ENCODE measurements at regions not wholly inside any gene's neighbourhood (a gene's known extent, or its start where the extent isn't known, plus 50 kb on each side); places are given as distances from the start of the nearest gene placed in this dataset.

DNA sequence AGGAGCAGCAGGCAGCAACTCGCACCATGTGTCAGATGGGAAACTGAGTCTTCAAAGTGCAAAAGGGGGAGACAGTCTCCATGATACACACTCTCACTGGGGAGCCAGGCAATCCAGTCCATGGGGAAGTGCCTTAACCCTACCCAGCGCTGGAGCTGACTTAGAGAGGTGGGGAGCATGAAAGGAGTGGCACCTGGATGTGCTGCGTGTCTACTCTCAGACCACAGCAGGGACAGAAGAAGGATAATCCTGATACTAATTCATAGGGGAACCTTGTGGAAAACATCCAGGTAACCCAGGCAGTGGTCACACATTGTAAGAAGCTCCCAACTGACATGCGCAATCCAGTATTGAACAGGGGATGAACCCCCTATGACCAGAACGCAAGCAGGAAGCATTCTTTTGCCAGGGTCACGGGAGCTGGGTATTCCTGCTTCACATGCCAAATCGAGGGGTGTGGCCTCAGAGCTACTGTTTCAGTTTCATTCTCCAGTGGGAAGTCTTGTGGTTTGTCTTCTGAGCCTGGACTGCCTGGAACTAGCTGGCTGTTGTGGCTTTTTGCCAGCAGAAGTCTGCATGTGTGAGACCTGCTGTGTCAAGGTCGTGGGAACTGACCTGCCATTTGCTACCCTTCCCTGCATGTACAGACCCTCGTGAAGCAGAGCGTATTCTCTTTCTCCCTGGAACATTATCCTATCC lies 367.6 kb upstream of the NDN start:
- Histone ChIP-seq H3K27me3 (ENCODE audit: insufficient read depth, low read length) (no peaks in the 10 kb centered on the region), H3K9me2 (ENCODE audit: insufficient read depth) (no peaks in the 10 kb centered on the region), H3K27ac (ENCODE audit: low read depth, low read length) (no peak overlapping the region), H3K4me1 (ENCODE audit: control insufficient read depth in 1 of 2, insufficient read depth in 2 of 2, low read length in 2 of 2) (no peaks in the 10 kb centered on the region), H4K20me1 (ENCODE audit: insufficient read depth) (no peaks in the 10 kb centered on the region), H3K36me3 (ENCODE audit: control insufficient read depth in 1 of 2, insufficient read depth in 2 of 2, low read length in 2 of 2) (no peaks in the 10 kb centered on the region), H3K4me3 (replicated peaks in 1 of 2; ENCODE audit: low read depth in 1 of 2, low read length in 2 of 2) (no peak overlapping the region), H2AFZ (ENCODE audit: low read depth, low read length, poor library complexity, severe bottlenecking) (no peak overlapping the region), H3K4me2 (ENCODE audit: low read length) (no peak overlapping the region), H3K9me3 (ENCODE audit: control insufficient read depth in 1 of 2, insufficient read depth in 1 of 2, low read depth in 1 of 2, low read length in 2 of 2) (peaks cover 7 to 38% of the 10 kb centered on the region in 2 experiments; a peak in 2 of 4 replicates), H3K79me2 (ENCODE audit: insufficient read depth, low read length) (no peaks in the 10 kb centered on the region), H3K9ac (ENCODE audit: low read length) (no peak overlapping the region)
- intact Hi-C loops (cut with micrococcal nuclease), result no loop called here
- CTCF ChIA-PET, result no interaction called here
- no TSS peak for BruUV-seq (replicated peaks)
- DNase-seq (ENCODE audit: low read depth, low spot score), result no peak
- TF ChIP-seq TCF7L2 (IDR thresholded peaks at IDR 0.05; ENCODE audit: borderline replicate concordance, extremely low read depth, insufficient read depth, insufficient read length) (no peak), EZH2phosphoT487 (IDR thresholded peaks at IDR 0.05; ENCODE audit: borderline replicate concordance) (no peak)
- TF ChIP-seq, protein P1, sequence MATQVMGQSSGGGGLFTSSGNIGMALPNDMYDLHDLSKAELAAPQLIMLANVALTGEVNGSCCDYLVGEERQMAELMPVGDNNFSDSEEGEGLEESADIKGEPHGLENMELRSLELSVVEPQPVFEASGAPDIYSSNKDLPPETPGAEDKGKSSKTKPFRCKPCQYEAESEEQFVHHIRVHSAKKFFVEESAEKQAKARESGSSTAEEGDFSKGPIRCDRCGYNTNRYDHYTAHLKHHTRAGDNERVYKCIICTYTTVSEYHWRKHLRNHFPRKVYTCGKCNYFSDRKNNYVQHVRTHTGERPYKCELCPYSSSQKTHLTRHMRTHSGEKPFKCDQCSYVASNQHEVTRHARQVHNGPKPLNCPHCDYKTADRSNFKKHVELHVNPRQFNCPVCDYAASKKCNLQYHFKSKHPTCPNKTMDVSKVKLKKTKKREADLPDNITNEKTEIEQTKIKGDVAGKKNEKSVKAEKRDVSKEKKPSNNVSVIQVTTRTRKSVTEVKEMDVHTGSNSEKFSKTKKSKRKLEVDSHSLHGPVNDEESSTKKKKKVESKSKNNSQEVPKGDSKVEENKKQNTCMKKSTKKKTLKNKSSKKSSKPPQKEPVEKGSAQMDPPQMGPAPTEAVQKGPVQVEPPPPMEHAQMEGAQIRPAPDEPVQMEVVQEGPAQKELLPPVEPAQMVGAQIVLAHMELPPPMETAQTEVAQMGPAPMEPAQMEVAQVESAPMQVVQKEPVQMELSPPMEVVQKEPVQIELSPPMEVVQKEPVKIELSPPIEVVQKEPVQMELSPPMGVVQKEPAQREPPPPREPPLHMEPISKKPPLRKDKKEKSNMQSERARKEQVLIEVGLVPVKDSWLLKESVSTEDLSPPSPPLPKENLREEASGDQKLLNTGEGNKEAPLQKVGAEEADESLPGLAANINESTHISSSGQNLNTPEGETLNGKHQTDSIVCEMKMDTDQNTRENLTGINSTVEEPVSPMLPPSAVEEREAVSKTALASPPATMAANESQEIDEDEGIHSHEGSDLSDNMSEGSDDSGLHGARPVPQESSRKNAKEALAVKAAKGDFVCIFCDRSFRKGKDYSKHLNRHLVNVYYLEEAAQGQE (IDR thresholded peaks at IDR 0.05; ENCODE audit: low read depth), result no peak
- TF ChIP-seq, protein P2, sequence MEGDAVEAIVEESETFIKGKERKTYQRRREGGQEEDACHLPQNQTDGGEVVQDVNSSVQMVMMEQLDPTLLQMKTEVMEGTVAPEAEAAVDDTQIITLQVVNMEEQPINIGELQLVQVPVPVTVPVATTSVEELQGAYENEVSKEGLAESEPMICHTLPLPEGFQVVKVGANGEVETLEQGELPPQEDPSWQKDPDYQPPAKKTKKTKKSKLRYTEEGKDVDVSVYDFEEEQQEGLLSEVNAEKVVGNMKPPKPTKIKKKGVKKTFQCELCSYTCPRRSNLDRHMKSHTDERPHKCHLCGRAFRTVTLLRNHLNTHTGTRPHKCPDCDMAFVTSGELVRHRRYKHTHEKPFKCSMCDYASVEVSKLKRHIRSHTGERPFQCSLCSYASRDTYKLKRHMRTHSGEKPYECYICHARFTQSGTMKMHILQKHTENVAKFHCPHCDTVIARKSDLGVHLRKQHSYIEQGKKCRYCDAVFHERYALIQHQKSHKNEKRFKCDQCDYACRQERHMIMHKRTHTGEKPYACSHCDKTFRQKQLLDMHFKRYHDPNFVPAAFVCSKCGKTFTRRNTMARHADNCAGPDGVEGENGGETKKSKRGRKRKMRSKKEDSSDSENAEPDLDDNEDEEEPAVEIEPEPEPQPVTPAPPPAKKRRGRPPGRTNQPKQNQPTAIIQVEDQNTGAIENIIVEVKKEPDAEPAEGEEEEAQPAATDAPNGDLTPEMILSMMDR (IDR thresholded peaks at IDR 0.05 in 2 of 3, conservative IDR thresholded peaks at IDR 0.05 in 1 of 3; ENCODE audit: borderline replicate concordance in 1 of 3, insufficient read depth in 1 of 3, low read depth in 2 of 3, low read length in 2 of 3), result no peak
- RAD21 ChIA-PET (ENCODE audit: low non-redundant PET in 1 of 2, low total read pairs in 2 of 2, uncharacterized antibody in 2 of 2, unreplicated experiment in 2 of 2), result no interaction called here
- POLR2A ChIA-PET, result no interaction called here
- ATAC-seq, result no peak

Data from HCT116 (cell line).